GM18873 (cell line): ENCODE measurements at regions not wholly inside any gene's neighbourhood (a gene's known extent, or its start where the extent isn't known, plus 50 kb on each side); places are given as distances from the start of the nearest gene placed in this dataset.
A peak's percentile ranks its signal among the peaks of the same experiment; 100 is the strongest.
"Not testable (repeated sequence)": the region's sequence is repeated elsewhere in the genome, so short reads cannot be mapped to it uniquely, and the experiment has no call there.

Experiments used
- ATAC-seq: cut with Tn5 transposase; IDR thresholded peaks from one replicate; pipeline ENCODE4 v1.9.1; 2021; ENCODE audit warnings: mild to moderate bottlenecking, moderate library complexity, moderate number of reproducible peaks; ENCODE audit not compliant: unreplicated experiment, low FRiP score

DNA sequence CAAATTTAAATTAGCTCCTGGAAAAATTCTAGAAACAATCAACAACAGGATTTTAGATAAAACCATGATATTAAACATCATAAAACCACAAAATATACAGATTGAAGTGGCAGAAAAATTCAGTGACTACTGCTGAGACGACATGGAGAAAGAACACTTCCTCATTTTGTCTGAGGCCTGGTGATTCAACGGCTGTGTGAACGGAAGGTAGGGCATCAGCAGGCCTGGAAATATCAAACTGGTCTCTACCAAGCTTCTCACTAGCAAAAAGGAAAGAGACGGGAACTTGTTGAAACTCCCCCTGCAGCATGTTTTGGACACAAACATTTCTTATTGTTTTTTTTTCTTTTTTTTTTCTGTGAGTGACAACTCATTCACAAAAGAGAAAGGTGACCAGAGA lies 58.0 kb upstream of the AHI1 start:
- no peak for ATAC-seq

DNA sequence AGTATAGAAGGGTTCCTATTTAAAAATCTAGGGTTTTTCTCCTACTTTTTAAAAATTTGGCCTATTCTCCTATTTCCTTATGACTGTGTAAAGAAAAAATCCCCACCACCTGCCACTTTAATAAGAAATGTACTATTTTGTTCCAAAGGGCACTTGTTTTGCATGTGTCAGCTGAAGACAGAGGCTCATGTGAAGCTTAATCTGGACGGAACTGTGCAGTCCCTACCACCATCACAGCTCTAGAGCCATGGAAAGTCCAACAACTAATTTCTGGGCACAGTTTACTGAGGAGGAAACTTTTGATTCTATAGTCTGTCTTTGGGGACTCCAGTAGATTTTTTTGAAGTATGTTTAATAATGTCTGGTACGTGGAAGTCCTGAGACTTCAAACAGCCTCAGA lies 60.0 kb upstream of the AHI1 start:
- no peak for ATAC-seq

GRCh38 chr6:135565605-135566004 lies 68.1 kb upstream of the AHI1 start:
- not testable (repeated sequence) for ATAC-seq

GRCh38 chr6:135566311-135567068 lies 69.0 kb upstream of the AHI1 start:
- no peak for ATAC-seq

- ATAC-seq, result no peak
Observed at GRCh38 chr6:135567375-135568083, 70.0 kb upstream of the AHI1 start.

GRCh38 chr6:135568379-135568778 lies 70.8 kb upstream of the AHI1 start:
- ATAC-seq, result peak; percentile 49

GRCh38 chr6:135572051-135572450 lies 74.5 kb upstream of the AHI1 start:
- no peak for ATAC-seq

DNA sequence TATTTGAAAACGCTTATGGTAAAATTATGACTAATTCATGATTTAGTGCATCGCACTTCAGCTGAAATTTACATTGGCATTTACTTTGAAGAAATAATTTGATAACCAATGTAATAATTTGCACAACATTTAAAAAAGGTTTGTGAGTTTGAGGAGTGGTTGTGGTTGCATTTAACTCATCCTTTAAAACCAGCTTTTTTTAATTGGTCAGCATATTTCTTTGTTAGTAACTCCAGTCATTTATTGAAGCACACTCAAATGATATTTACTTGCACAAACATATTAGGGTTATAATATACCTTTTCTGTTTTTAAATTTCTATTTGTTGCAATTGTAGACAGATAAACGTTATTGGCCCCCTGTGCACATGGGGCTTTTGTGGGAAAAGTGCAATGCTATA lies 78.1 kb upstream of the AHI1 start:
- ATAC-seq, result no peak

DNA sequence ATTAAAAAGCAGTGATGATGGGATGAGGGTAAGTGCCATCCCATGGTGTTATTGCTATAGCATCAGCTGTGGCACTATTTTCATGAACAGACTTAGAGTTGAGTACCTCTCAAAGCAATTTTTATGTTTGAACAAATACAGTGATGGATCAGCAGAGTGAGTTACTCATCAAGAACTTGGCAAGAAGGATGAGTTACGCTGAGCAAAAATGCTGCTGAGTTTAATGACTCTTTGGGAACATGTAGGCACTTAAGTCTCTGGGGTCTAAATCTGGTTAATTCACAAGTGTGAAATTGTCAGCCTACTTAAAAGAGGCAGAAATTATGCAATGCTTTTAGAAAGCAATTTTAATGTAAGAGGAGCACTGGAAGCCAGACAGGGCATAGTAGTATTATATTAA lies 78.5 kb upstream of the AHI1 start:
- no peak for ATAC-seq

GRCh38 chr6:135577059-135577538 lies 79.6 kb upstream of the AHI1 start:
- peak; percentile 63 for ATAC-seq

GRCh38 chr6:135578976-135579375 lies 81.4 kb upstream of the AHI1 start:
- ATAC-seq, result no peak

DNA sequence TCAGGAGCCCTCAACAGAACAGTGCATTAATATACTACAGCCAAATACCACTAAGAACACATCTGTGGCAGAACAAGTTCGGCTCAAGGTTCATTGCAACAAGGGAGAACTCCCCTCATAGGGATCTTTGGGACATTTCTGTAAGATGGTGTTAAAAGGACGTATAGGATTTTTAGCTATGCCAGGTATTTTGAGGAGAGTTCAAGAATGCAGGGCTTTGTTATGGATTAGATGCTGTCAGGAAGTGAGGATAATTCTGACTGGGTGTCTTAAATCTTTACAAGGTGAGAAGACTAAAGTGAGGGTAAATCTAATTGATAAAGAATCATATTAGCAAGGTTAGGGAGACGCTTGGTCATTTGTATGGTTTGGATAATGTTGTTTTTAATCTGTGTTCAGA lies 83.7 kb upstream of the AHI1 start:
- ATAC-seq, result no peak

DNA sequence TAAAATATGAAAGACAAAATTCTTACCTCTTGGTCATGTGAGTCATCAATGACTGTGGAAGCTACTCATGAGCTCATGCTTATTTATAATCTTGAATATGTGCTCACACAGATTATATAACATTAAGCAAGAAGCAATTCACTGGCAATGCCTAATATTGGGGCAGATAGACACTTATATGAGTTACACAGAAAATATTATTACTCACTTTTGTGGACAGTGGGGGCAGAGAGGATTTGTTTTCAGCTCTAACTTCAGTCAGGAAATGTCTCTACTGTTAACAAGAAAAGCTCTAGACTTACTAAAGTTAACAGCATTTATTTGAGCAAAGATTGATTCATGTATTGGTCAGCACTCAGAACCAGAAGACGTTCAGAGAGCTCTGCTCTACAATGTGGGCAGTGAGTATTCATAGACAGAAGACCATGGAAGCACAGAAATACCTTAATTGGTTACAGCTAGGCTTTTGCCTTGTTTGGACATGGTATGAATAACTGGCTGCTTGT lies 85.8 kb upstream of the AHI1 start:
- no peak for ATAC-seq

DNA sequence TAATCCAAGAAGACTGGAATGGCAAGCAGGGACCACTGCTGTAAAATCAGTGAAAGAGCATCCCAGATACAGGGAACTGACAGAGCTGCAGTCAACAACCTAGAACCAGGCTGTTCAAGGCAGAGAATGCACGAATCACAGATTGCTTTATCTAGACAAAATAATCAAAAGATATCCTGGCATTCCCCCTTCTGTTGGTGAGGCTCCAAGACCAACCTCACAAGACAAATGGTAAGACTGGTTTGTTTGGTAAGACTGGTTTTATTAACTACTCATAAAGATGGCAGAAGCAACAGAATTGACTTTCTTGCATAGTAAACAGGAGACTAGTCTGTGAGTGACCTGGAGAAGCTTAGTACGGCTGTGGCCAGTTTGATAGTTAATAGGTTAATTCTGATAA lies 88.8 kb upstream of the AHI1 start:
- no peak for ATAC-seq

GRCh38 chr6:135586844-135587243 lies 89.3 kb upstream of the AHI1 start:
- no peak for ATAC-seq

GRCh38 chr6:135592276-135592675 lies 94.7 kb upstream of the AHI1 start:
- ATAC-seq, result no peak

DNA sequence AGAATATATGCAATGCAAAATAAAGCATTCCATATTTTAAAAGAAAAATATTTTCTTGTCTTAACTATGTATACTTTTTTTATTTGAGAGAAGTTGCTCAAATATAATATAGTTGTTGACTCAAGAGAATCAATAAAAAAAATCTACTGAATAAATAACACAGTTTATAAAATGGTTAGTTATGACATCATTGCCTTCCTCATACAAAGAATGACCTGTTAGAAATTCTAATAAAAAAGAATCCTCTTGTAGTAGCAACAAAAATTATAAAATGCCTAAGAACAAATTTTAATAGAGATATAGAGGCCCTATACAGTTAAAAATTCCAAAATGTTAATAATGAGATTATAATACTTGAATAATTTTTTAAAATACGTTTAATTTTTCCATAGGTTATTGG lies 96.5 kb upstream of the AHI1 start:
- no peak for ATAC-seq

DNA sequence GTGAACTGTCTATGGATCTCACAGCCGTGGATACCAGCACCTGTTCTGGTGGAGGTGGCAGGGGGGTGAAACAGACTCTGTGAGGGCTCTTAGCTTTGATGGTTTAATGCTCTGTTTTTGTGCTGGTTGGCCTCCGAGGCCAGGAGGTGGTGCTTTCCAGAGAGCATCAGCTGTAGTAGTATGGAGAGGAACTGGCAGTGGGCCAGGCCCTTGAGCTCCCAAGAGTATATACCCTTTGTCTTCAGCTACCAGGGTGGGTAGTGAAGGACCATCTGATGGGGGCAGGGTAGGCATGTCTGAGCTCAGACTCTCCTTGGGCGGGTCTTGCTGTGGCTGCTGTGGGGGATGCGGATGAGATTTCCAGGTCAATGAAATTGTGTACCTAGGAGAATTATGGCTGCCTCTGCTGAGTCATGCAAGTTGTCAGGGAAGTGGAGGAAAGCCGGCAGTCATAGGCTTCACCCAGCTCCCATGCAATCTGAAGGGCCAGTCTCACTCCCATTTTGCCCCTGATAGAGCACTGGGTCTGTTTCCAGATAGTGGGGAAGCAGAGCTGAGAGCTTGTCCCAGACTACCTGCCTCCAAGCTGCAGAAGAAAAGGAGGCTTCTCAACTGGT lies 102.7 kb upstream of the AHI1 start:
- ATAC-seq, result no peak

DNA sequence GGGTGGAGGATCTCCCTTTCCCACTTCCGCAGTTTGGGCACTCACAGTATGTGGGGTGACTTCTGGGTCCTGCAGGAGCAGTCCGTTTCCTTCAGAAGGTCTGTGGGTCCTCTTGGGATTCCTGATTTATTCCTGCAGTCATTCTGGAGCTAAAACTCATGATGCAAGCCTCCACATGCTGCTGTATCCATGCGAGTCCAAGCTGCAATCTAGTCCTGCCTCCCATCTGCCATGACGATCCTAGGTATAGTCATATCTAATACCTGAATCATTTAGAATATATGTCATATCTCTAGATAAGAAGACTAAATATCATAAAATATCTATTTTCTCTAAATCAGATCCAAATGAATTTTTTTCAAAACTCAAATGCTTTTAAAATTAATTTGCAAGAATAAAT lies 103.4 kb upstream of the AHI1 start:
- ATAC-seq, result no peak

DNA sequence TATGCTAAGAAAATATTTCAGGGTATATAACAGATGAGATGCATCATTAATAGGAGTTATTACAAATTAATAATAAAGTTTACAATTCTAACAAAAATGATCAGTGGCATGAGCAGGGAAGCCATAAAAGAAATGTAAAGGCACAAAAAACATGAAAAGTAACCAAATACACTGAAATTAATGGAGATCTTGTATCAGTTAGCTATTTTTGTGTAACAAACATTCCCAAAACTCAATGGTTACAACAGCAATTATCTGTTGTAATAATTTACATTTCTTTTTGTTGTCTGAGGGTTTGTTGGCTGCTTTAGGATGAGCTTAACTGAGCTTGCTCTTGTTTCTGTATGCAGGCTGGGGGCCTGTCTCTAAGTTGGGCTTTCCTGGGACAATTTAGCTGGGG lies 104.3 kb upstream of the AHI1 start:
- ATAC-seq, result no peak

GRCh38 chr6:135603249-135603648 lies 105.7 kb upstream of the AHI1 start:
- no peak for ATAC-seq
